Liver (tissue), 8 donors: ENCODE measurements at regions not wholly inside any gene's neighbourhood (a gene's known extent, or its start where the extent isn't known, plus 50 kb on each side); places are given as distances from the start of the nearest gene placed in this dataset.

Experiments used
- DNase-seq: peaks from one replicate; pipeline ENCODE4 v3.0.0-alpha.2; 2017; ENCODE audit warnings: low spot score
- H3K27ac ChIP-seq, 2 donors: one replicate each; pipeline ENCODE4 v1.7.0; 2013; ENCODE audit warnings: inconsistent platforms in 2 of 2, low read length in 2 of 2, control low read depth in 1 of 2, low read depth in 1 of 2, mild to moderate bottlenecking in 1 of 2
- H3K27me3 ChIP-seq, 4 donors: one replicate each; pipeline versions ENCODE4 v1.6.1 to v1.7.0; 2013; ENCODE audit warnings: low read length in 3 of 4, inconsistent platforms in 1 of 4, mild to moderate bottlenecking in 1 of 4, moderate library complexity in 1 of 4; ENCODE audit not compliant: control insufficient read depth in 4 of 4, insufficient read depth in 4 of 4
- H3K36me3 ChIP-seq, 4 donors: one replicate each; pipeline versions ENCODE4 v1.6.1 to v1.7.0; 2013; ENCODE audit warnings: low read length in 3 of 4, mild to moderate bottlenecking in 3 of 4, low read depth in 1 of 4, moderate library complexity in 1 of 4; ENCODE audit not compliant: control insufficient read depth in 4 of 4, insufficient read depth in 3 of 4
- H3K4me1 ChIP-seq, 4 donors: one replicate each; pipeline versions ENCODE4 v1.6.1 to v1.7.0; 2013; ENCODE audit warnings: low read length in 3 of 4, mild to moderate bottlenecking in 3 of 4, moderate library complexity in 1 of 4; ENCODE audit not compliant: control insufficient read depth in 4 of 4, insufficient read depth in 4 of 4
- H3K4me3 ChIP-seq, 3 donors: one replicate each; pipeline versions ENCODE4 v1.6.1 to v1.7.0; 2013; ENCODE audit warnings: low read length in 3 of 3, control low read depth in 1 of 3, low read depth in 1 of 3, mild to moderate bottlenecking in 1 of 3
- H3K9ac ChIP-seq, 2 donors: one replicate each; pipeline ENCODE4 v1.7.0; 2013; ENCODE audit warnings: low read length in 2 of 2, mild to moderate bottlenecking in 2 of 2, moderate library complexity in 2 of 2, control low read depth in 1 of 2, low read depth in 1 of 2
- H3K9me3 ChIP-seq, 4 donors: one replicate each; pipeline versions ENCODE4 v1.6.1 to v1.7.0; 2013; ENCODE audit warnings: low read length in 3 of 4; ENCODE audit not compliant: control insufficient read depth in 4 of 4
- EGR1 ChIP-seq, 2 donors: IDR thresholded peaks; 2 replicates each; pipeline ENCODE4 v1.6.1; 2016 to 2018; ENCODE audit warnings: antibody characterized with exemption in 2 of 2, low read depth in 2 of 2
- FOXA1 ChIP-seq: IDR thresholded peaks from 2 replicates; pipeline ENCODE4 v1.6.1; 2016; ENCODE audit warnings: antibody characterized with exemption
- FOXA2 ChIP-seq: IDR thresholded peaks from 2 replicates; pipeline ENCODE4 v1.6.1; 2016; ENCODE audit warnings: antibody characterized with exemption
- HNF4A ChIP-seq, 2 donors: conservative IDR thresholded peaks; 2 replicates each; pipeline ENCODE4 v1.6.1; 2016; ENCODE audit warnings: antibody characterized with exemption in 2 of 2, mild to moderate bottlenecking in 2 of 2
- HNF4G ChIP-seq: IDR thresholded peaks from 2 replicates; pipeline ENCODE4 v1.6.1; 2016; ENCODE audit warnings: antibody characterized with exemption
- MAX ChIP-seq: IDR thresholded peaks from 2 replicates; pipeline ENCODE4 v1.6.1; 2016; ENCODE audit warnings: antibody characterized with exemption
- NR2F2 ChIP-seq: IDR thresholded peaks from 2 replicates; pipeline ENCODE4 v1.6.1; 2016; ENCODE audit warnings: antibody characterized with exemption
- RAD21 ChIP-seq, 2 donors: IDR thresholded peaks; 2 replicates each; pipeline ENCODE4 v1.6.1; 2016; ENCODE audit warnings: antibody characterized with exemption in 2 of 2, mild to moderate bottlenecking in 2 of 2
- REST ChIP-seq: IDR thresholded peaks from 2 replicates; pipeline ENCODE4 v1.6.1; 2016; ENCODE audit warnings: antibody characterized with exemption, mild to moderate bottlenecking
- RXRA ChIP-seq, 2 donors: IDR thresholded peaks; 2 replicates each; pipeline ENCODE4 v1.6.1; 2017 to 2018; ENCODE audit warnings: antibody characterized with exemption in 2 of 2, mild to moderate bottlenecking in 1 of 2
- TAF1 ChIP-seq: conservative IDR thresholded peaks from 2 replicates; pipeline ENCODE4 v1.6.1; 2016; ENCODE audit warnings: antibody characterized with exemption, mild to moderate bottlenecking
- YY1 ChIP-seq: IDR thresholded peaks from 2 replicates; pipeline ENCODE4 v1.6.1; 2016; ENCODE audit warnings: antibody characterized with exemption, mild to moderate bottlenecking
- WGBS: extraction: QIAGEN DNeasy Blood & Tissue Kit; methylation state at CpG from one replicate; pipeline ENCODE4 v1.1.7; 2013; 5-methylcytosine and 5-hydroxymethylcytosine counted together
- TF ChIP-seq, protein P1 (sequence below): fragments of 150-350 bp; IDR thresholded peaks from 2 replicates; pipeline ENCODE4 v1.5.1; 2017; ENCODE audit warnings: improper control_type of control experiment, low read depth, low read length; ENCODE audit not compliant: missing input control
- TF ChIP-seq, protein P2 (sequence below): IDR thresholded peaks from 2 replicates; pipeline ENCODE4 v1.6.1; 2016; ENCODE audit warnings: antibody characterized with exemption
- donor health status: healthy.
- donor health status: healthy.
- donor health status: healthy.
- donor health status: healthy.
- donor health status: healthy.

- Histone ChIP-seq H3K9me3 (no peaks in the 10 kb centered on the region), H3K36me3 (no peaks in the 10 kb centered on the region), H3K9ac (no peak overlapping the region), H3K4me1 (no peaks in the 10 kb centered on the region), H3K27ac (no peak overlapping the region), H3K4me3 (no peak overlapping the region), H3K27me3 (no peaks in the 10 kb centered on the region)
- 61% methylated on average over 2 of the region's 2 CpGs for WGBS
- no peak for TF ChIP-seq YY1
- no peak for TF ChIP-seq RXRA (IDR thresholded peaks at IDR 0.05)
- DNase-seq: no peak
Measured at GRCh38 chr10:61847087-61847486, 54.4 kb upstream of the ARID5B start.

DNA sequence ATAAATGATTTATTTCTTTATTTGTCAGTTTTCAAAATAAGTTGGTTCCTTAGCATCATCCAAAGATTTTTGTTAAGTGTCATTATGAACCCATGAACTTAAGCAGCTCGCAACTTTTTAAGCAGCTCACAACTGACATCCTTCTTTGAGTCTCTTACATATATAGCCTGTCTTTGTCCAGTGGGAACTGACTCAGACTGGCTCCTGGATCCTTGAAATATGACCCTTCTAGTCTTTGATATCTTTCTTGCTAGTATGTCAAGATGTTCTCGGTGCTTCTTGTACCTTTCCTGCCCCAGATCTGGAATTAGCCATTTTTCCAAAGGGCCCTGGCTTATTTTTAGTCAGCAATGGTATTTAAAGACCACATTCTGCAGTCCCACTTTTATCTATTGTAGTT, 53.9 kb upstream of the ARID5B start:
- no peaks in the 10 kb centered on the region for H3K9me3 ChIP-seq
- H3K27me3 ChIP-seq: no peaks in the 10 kb centered on the region
- no peaks in the 10 kb centered on the region for H3K4me1 ChIP-seq
- WGBS: 96% methylated on average over 2 of the region's 2 CpGs
- no peak overlapping the region for H3K27ac ChIP-seq
- no peak overlapping the region for H3K4me3 ChIP-seq
- DNase-seq: no peak
- no peaks in the 10 kb centered on the region for H3K36me3 ChIP-seq
- H3K9ac ChIP-seq: no peak overlapping the region
- no peak for TF ChIP-seq RAD21 (IDR thresholded peaks at IDR 0.05)
- TF ChIP-seq HNF4G: no peak
- TF ChIP-seq RXRA (IDR thresholded peaks at IDR 0.05): no peak
- no peak for TF ChIP-seq FOXA1
- TF ChIP-seq EGR1 (IDR thresholded peaks at IDR 0.05; ENCODE audit: low read depth in 2 of 2): no peak
- TF ChIP-seq TAF1: no peak

DNA sequence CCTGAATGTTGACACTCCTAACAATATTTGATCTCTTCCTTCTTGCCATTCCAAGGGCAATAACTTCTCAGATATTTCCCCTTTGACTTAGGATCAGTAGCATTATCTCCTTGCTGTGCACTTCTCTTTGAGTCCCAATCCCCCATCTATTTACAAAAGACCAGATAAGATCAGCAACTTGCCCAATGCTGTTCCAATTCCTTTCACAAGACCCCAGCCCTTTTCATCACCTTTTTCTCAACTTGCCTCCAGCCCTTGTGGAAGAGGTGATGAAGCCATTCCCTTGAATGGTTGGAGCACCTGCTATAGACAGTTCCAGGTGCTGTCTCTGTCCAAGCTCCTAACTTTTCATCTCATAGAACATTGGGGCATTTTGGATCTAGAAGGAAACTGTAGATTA, 51.1 kb upstream of the ARID5B start:
- no peak for DNase-seq
- no peaks in the 10 kb centered on the region for H3K27me3 ChIP-seq
- H3K36me3 ChIP-seq: no peaks in the 10 kb centered on the region
- H3K9me3 ChIP-seq: no peaks in the 10 kb centered on the region
- H3K9ac ChIP-seq: no peak overlapping the region
- no peaks in the 10 kb centered on the region for H3K4me1 ChIP-seq
- H3K4me3 ChIP-seq: no peak overlapping the region
- TF ChIP-seq, protein P1, sequence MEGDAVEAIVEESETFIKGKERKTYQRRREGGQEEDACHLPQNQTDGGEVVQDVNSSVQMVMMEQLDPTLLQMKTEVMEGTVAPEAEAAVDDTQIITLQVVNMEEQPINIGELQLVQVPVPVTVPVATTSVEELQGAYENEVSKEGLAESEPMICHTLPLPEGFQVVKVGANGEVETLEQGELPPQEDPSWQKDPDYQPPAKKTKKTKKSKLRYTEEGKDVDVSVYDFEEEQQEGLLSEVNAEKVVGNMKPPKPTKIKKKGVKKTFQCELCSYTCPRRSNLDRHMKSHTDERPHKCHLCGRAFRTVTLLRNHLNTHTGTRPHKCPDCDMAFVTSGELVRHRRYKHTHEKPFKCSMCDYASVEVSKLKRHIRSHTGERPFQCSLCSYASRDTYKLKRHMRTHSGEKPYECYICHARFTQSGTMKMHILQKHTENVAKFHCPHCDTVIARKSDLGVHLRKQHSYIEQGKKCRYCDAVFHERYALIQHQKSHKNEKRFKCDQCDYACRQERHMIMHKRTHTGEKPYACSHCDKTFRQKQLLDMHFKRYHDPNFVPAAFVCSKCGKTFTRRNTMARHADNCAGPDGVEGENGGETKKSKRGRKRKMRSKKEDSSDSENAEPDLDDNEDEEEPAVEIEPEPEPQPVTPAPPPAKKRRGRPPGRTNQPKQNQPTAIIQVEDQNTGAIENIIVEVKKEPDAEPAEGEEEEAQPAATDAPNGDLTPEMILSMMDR: no peak
- TF ChIP-seq, protein P2, sequence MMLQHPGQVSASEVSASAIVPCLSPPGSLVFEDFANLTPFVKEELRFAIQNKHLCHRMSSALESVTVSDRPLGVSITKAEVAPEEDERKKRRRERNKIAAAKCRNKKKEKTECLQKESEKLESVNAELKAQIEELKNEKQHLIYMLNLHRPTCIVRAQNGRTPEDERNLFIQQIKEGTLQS: no peak
- TF ChIP-seq RXRA (IDR thresholded peaks at IDR 0.05) (no peak), HNF4A (conservative IDR thresholded peaks at IDR 0.05) (no peak), REST (no peak), MAX (no peak), EGR1 (IDR thresholded peaks at IDR 0.05; ENCODE audit: low read depth in 2 of 2) (no peak), FOXA2 (no peak), NR2F2 (no peak), TAF1 (no peak)
- no peak overlapping the region for H3K27ac ChIP-seq
